Activated naive CD4-positive, alpha-beta T cell treated with anti-CD3 and anti-CD28 coated beads, Interleukin-2, amount 50 U/mL, for 24 hours (primary cell): ENCODE measurements at regions not wholly inside any gene's neighbourhood (a gene's known extent, or its start where the extent isn't known, plus 50 kb on each side); places are given as distances from the start of the nearest gene placed in this dataset.

Experiments
- H3K27ac Mint-ChIP-seq: one replicate; pipeline ENCODE4 v1.8.0; 2021; ENCODE audit warnings: mild to moderate bottlenecking, mixed read lengths
- H3K27me3 Mint-ChIP-seq: one replicate; pipeline ENCODE4 v1.8.0; 2021; ENCODE audit warnings: mixed read lengths
- H3K36me3 Mint-ChIP-seq: one replicate; pipeline ENCODE4 v1.8.0; 2021; ENCODE audit warnings: mixed read lengths
- H3K4me1 Mint-ChIP-seq: one replicate; pipeline ENCODE4 v1.8.0; 2021; ENCODE audit warnings: mixed read lengths
- H3K4me3 Mint-ChIP-seq: one replicate; pipeline ENCODE4 v1.8.0; 2021; ENCODE audit warnings: mild to moderate bottlenecking, mixed read lengths
- H3K9me3 Mint-ChIP-seq: one replicate; pipeline ENCODE4 v1.8.0; 2021; ENCODE audit warnings: mixed read lengths

- Mint-ChIP-seq H3K4me3 (no peak overlapping the region), H3K36me3 (no peaks in the 10 kb centered on the region), H3K9me3 (no peaks in the 10 kb centered on the region), H3K27me3 (no peaks in the 10 kb centered on the region), H3K27ac (no peak overlapping the region), H3K4me1 (no peaks in the 10 kb centered on the region)
Observed at GRCh38 chr3:168883145-168883544, 780.4 kb downstream of the MECOM start.

- Mint-ChIP-seq H3K4me1 (no peaks in the 10 kb centered on the region), H3K27me3 (no peaks in the 10 kb centered on the region), H3K27ac (no peak overlapping the region), H3K4me3 (no peak overlapping the region), H3K36me3 (no peaks in the 10 kb centered on the region), H3K9me3 (no peaks in the 10 kb centered on the region)
Observed at GRCh38 chr3:168881804-168882203, 781.7 kb downstream of the MECOM start.

GRCh38 chr3:168878655-168879054, 782.9 kb upstream of the GOLIM4 start:
- Mint-ChIP-seq H3K4me1 (no peaks in the 10 kb centered on the region), H3K36me3 (no peaks in the 10 kb centered on the region), H3K27me3 (no peaks in the 10 kb centered on the region), H3K4me3 (no peak overlapping the region), H3K9me3 (no peaks in the 10 kb centered on the region), H3K27ac (no peak overlapping the region)

- Mint-ChIP-seq H3K4me3 (no peak overlapping the region), H3K9me3 (no peaks in the 10 kb centered on the region), H3K36me3 (no peaks in the 10 kb centered on the region), H3K4me1 (no peaks in the 10 kb centered on the region), H3K27me3 (no peaks in the 10 kb centered on the region), H3K27ac (no peak overlapping the region)
Observed at GRCh38 chr3:168877899-168878298, 782.2 kb upstream of the GOLIM4 start.

DNA sequence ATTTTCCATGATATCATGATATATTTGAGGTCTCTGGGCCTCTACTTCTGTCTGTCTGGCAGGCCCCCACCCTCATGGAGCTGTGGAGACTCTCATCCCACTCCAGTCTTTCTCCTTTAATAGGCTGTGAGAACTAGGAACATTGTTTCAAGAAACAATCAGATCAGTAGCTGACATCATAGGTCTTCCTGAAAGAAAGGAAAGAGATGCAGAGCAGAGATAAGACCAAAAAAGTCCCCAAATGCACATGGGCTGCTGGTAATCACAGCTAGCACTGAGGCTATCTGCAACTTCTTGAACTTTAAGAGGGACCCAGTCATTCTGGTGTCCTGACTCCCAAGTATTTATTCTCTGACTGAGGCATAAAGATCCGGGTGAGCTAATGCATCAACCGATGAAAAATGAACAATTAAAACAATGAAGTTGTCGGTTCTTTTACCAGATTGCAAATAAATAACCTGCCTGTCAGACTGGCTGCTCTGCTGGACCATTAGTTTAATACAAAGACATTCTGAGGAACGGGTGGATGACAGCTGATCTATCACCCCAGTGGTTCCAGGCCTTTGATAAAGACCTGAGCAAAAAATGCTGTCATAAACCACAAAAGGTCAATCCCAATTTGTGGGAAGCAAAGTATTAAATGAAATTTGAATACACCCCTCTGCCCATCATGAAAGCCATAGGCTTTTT, 780.8 kb upstream of the GOLIM4 start:
- no peaks in the 10 kb centered on the region for H3K27me3 Mint-ChIP-seq
- no peaks in the 10 kb centered on the region for H3K36me3 Mint-ChIP-seq
- H3K27ac Mint-ChIP-seq: no peak overlapping the region
- H3K9me3 Mint-ChIP-seq: no peaks in the 10 kb centered on the region
- no peaks in the 10 kb centered on the region for H3K4me1 Mint-ChIP-seq
- no peak overlapping the region for H3K4me3 Mint-ChIP-seq

- H3K27ac Mint-ChIP-seq: no peak overlapping the region
Observed at GRCh38 chr3:168872826-168873225, 777.1 kb upstream of the GOLIM4 start.

DNA sequence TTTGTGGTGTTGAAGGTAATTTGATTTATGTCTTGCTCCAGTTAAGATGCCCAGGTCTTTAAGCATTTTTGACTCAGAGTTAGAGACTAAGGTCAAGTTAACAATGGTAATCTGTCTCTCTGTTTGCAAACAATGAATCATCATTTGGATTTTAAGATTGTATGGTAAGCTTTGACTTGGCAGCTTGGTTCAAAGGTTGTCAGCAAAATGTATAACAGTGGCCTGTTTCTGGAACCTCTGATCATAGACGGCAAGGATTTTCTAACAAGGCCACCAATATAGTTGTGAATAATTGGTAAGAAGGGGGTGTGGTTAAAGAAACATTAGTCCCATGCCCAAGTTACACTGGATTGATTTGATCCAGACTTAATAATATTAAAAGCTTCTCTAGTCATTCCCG, 775.2 kb upstream of the GOLIM4 start:
- Mint-ChIP-seq H3K27ac (no peak overlapping the region), H3K36me3 (no peaks in the 10 kb centered on the region), H3K4me3 (no peak overlapping the region), H3K27me3 (no peaks in the 10 kb centered on the region), H3K4me1 (no peaks in the 10 kb centered on the region), H3K9me3 (no peaks in the 10 kb centered on the region)

More at GRCh38 chr3:168872826-168873225, 777.1 kb upstream of the GOLIM4 start:
- no peaks in the 10 kb centered on the region for H3K36me3 Mint-ChIP-seq
- no peaks in the 10 kb centered on the region for H3K9me3 Mint-ChIP-seq
- H3K4me3 Mint-ChIP-seq: no peak overlapping the region
- H3K27me3 Mint-ChIP-seq: no peaks in the 10 kb centered on the region
- H3K4me1 Mint-ChIP-seq: no peaks in the 10 kb centered on the region

DNA sequence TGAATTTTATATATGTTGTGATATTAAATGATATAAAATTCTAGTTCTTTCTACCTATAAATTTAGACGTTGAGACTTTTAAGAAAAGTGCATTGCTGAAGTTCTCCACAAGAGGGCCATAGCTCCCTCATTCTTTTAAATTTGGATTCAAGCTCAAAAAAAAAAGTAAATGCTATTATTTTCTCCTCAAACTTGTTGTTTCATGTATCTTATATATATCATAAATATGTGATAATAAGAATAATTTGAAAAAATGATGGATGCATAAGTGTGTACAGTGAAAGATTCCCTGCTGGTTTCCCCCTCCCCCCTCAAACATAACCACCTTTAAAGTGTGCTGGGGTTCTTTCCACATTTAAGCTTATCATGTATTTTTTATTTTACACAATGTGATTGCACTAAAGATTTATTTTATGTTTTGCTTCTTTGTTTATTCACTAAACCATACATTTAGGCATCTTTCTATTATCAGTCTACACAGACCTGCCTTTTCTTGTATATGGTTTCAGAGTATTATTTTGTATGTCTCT, 769.4 kb upstream of the GOLIM4 start:
- Mint-ChIP-seq H3K9me3 (no peaks in the 10 kb centered on the region), H3K4me3 (no peak overlapping the region), H3K27me3 (no peaks in the 10 kb centered on the region), H3K27ac (no peak overlapping the region), H3K4me1 (no peaks in the 10 kb centered on the region), H3K36me3 (no peaks in the 10 kb centered on the region)

DNA sequence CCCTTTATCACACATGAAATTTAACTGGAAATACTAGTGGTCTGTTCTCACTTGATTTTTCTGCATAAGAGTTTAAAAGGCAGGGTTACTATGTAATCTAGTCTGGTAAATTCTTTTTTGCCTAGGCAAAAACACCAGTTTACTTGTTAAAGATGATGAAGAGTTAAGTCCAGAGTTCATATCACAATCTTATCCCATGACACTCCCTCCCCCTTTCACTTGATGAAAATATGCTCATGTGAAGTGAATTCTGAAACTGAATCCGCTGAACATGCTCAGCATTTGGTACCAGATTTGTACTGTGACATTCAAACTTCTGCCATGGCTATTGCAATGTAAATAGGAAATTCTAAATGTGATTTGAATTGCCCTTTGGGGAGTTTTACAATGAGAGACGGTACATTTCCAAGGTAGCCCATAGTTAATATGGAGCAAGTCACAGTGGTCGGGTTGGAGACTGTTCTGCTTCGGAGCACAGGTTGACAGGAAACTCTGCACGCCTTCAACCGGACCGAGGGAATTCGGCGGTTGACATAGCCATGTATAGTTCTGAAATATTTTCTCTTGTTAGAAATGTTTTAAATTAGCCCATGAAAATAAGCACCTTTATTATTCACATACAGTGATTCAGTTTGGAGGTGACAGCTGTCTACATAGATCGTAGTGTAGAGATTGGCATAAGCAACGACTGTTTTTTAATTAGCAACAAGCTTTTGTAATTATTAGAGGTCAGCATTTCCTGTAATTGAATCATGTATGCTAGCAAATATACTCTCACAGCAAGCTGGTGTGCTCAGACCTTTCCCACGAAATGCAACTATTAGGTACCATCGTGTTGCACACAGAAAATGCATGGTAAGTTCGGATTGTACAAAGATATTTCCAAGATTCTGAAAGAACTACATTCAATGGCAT, 768.6 kb upstream of the GOLIM4 start:
- Mint-ChIP-seq H3K4me3 (no peak overlapping the region), H3K36me3 (no peaks in the 10 kb centered on the region), H3K4me1 (no peaks in the 10 kb centered on the region), H3K27me3 (no peaks in the 10 kb centered on the region), H3K27ac (no peak overlapping the region), H3K9me3 (no peaks in the 10 kb centered on the region)

- Mint-ChIP-seq H3K27ac (no peak overlapping the region), H3K4me1 (no peaks in the 10 kb centered on the region), H3K27me3 (no peaks in the 10 kb centered on the region), H3K4me3 (no peak overlapping the region), H3K36me3 (no peaks in the 10 kb centered on the region), H3K9me3 (no peaks in the 10 kb centered on the region)
Observed at GRCh38 chr3:168863561-168863960, 767.8 kb upstream of the GOLIM4 start.

DNA sequence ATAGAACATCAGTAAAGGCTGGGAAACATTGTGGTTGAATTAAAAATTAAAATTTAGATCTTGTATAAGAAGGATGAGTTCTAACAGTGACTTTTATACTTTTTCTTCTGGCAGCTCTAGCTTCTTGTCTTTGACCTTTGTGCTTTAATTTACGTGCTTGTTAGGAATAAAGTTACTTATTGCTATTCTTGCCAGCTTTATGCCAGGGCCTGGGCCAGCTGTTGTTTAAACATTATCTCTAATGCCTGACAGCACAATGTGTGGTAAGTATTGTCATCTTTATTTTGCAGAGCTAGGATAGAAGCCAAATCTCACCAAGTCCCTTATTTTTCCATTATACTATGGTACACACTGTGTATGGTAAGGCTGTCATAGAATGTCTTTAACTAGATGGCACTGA, 766.7 kb upstream of the GOLIM4 start:
- Mint-ChIP-seq H3K27ac (no peak overlapping the region), H3K9me3 (no peaks in the 10 kb centered on the region), H3K27me3 (no peaks in the 10 kb centered on the region), H3K4me3 (no peak overlapping the region), H3K4me1 (no peaks in the 10 kb centered on the region), H3K36me3 (no peaks in the 10 kb centered on the region)

GRCh38 chr3:168860592-168860991, 764.9 kb upstream of the GOLIM4 start:
- Mint-ChIP-seq H3K9me3 (peaks cover 6% of the 10 kb centered on the region), H3K27ac (no peak overlapping the region), H3K4me1 (no peaks in the 10 kb centered on the region), H3K27me3 (no peaks in the 10 kb centered on the region), H3K4me3 (no peak overlapping the region), H3K36me3 (no peaks in the 10 kb centered on the region)

GRCh38 chr3:168860028-168860427, 764.3 kb upstream of the GOLIM4 start:
- no peak overlapping the region for H3K27ac Mint-ChIP-seq
- H3K27me3 Mint-ChIP-seq: no peaks in the 10 kb centered on the region

GRCh38 chr3:168859574-168859973, 763.9 kb upstream of the GOLIM4 start:
- Mint-ChIP-seq H3K9me3 (peaks cover 6% of the 10 kb centered on the region), H3K4me3 (no peak overlapping the region), H3K27me3 (no peaks in the 10 kb centered on the region), H3K4me1 (no peaks in the 10 kb centered on the region), H3K36me3 (no peaks in the 10 kb centered on the region), H3K27ac (no peak overlapping the region)

More at GRCh38 chr3:168860028-168860427, 764.3 kb upstream of the GOLIM4 start:
- Mint-ChIP-seq H3K4me1 (no peaks in the 10 kb centered on the region), H3K9me3 (peaks cover 6% of the 10 kb centered on the region), H3K36me3 (no peaks in the 10 kb centered on the region), H3K4me3 (no peak overlapping the region)

DNA sequence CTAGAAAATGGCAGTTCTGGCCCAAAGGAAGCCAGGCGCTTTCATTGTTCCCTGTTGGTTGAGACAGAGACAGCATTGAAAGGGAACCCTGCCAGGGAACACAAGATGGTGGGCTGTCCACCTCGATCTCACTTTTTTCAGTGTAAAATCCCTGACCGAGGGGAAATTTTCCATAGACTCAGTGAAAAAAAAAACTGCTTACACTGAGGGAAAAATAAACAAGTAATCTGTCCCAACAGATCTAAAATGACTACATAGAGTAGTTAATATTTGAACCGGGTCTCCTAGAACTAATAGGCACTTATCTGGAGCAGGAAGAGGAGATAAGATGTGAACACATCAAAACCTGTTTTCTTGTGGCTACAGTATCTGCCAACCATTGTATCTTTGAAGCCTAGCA, 763.4 kb upstream of the GOLIM4 start:
- no peaks in the 10 kb centered on the region for H3K27me3 Mint-ChIP-seq
- H3K4me3 Mint-ChIP-seq: no peak overlapping the region
- H3K4me1 Mint-ChIP-seq: no peaks in the 10 kb centered on the region
- no peak overlapping the region for H3K27ac Mint-ChIP-seq
- H3K36me3 Mint-ChIP-seq: no peaks in the 10 kb centered on the region
- peaks cover 6% of the 10 kb centered on the region for H3K9me3 Mint-ChIP-seq

- Mint-ChIP-seq H3K36me3 (no peaks in the 10 kb centered on the region), H3K4me3 (no peak overlapping the region), H3K27ac (no peak overlapping the region), H3K9me3 (peaks cover 6% of the 10 kb centered on the region), H3K4me1 (no peaks in the 10 kb centered on the region), H3K27me3 (no peaks in the 10 kb centered on the region)
Observed at GRCh38 chr3:168858327-168858726, 762.6 kb upstream of the GOLIM4 start.
